ENCODE measurements at regions not wholly inside any gene's neighbourhood (a gene's known extent, or its start where the extent isn't known, plus 50 kb on each side); places are given as distances from the start of the nearest gene placed in this dataset.
A peak's percentile ranks its signal among the peaks of the same experiment; 100 is the strongest.

DNA sequence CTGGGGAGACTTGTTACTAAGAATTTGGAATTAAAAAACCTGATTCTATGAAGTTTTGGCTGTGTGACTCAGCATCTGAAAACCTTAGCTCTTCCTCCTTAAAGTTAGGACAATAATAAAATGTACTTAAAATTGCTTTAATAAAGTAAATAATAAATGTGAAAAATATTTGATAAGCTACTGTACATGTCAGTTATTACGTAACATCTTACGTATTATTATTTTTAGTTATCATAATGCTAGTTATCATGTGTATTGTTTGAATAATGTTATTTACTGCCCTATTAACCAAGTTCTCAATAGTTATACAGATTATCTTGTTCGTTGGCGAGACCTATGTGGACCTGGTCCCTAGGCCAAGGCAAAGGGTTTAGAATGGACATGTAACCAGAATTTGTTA is 449.2 kb upstream of the ADGRL3 start:
- DNase-seq, result no peak
- H3K36me3 ChIP-seq (replicated peaks in 1 of 2), result no peaks in the 10 kb centered on the region
- H3K27ac ChIP-seq, result no peak overlapping the region
- no peak overlapping the region for H3K4me3 ChIP-seq
- intact Hi-C loops (cut with DNase I), result no loop called here
- no peak for TF ChIP-seq POLR2A (IDR thresholded peaks at IDR 0.05)
- TF ChIP-seq, protein P1, sequence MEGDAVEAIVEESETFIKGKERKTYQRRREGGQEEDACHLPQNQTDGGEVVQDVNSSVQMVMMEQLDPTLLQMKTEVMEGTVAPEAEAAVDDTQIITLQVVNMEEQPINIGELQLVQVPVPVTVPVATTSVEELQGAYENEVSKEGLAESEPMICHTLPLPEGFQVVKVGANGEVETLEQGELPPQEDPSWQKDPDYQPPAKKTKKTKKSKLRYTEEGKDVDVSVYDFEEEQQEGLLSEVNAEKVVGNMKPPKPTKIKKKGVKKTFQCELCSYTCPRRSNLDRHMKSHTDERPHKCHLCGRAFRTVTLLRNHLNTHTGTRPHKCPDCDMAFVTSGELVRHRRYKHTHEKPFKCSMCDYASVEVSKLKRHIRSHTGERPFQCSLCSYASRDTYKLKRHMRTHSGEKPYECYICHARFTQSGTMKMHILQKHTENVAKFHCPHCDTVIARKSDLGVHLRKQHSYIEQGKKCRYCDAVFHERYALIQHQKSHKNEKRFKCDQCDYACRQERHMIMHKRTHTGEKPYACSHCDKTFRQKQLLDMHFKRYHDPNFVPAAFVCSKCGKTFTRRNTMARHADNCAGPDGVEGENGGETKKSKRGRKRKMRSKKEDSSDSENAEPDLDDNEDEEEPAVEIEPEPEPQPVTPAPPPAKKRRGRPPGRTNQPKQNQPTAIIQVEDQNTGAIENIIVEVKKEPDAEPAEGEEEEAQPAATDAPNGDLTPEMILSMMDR (IDR thresholded peaks at IDR 0.05), result no peak
- H3K27me3 ChIP-seq, result no peaks in the 10 kb centered on the region
- 84 to 94% (median 92%) methylated on average over 4 of the region's 4 CpGs for WGBS, 4 donors
- H3K4me1 ChIP-seq (replicated peaks in 1 of 2), result no peaks in the 10 kb centered on the region
- H3K9me3 ChIP-seq (replicated peaks in 1 of 3), result no peaks in the 10 kb centered on the region

DNA sequence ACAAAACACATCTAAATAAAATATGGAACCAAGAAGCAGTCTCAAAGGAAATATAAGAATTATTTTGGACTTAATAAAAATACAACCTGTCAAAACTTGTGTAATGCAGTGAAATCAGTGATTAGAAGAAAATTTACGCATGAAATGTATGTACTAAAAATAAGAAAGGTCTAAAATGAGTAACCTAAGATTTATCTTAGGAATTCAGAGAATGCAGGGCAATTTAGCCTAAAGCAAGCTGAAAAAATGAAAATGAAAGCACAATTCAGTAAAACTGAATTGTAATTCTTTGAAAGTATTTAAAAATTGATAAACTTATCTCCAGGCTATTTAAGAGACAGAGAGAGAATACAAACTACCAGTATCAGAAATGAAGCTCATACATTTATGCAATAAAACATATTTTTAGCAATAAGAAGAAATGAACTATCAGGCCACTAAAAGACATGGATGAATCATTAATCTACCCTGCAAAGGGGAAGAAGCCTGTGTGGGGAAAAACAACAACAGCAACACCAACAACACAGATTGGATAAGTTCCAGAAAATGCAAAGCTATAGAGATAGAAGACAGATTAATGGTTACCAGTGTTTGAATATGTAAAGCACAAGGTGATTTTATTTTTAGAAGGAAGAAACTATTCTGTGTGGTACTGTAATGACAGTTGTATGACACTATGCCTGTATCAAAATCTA is 442.0 kb upstream of the ADGRL3 start:
- no peak overlapping the region for H3K27ac ChIP-seq
- H3K9me3 ChIP-seq (replicated peaks in 1 of 3), result peaks cover 0 to 5% (median 0%) of the 10 kb centered on the region in 3 donors
- no peaks in the 10 kb centered on the region for H3K36me3 ChIP-seq (replicated peaks in 1 of 2)
- H3K27me3 ChIP-seq, result no peaks in the 10 kb centered on the region
- no peak for TF ChIP-seq POLR2A (IDR thresholded peaks at IDR 0.05)
- TF ChIP-seq, protein P1 (IDR thresholded peaks at IDR 0.05), result no peak
- DNase-seq, result no peak
- no peaks in the 10 kb centered on the region for H3K4me1 ChIP-seq (replicated peaks in 1 of 2)
- WGBS, 4 donors, result 0 to 70% (median 61%) methylated on average over 1 of the region's 1 CpG
- intact Hi-C loops (cut with DNase I), result no loop called here
- H3K4me3 ChIP-seq, result no peak overlapping the region

DNA sequence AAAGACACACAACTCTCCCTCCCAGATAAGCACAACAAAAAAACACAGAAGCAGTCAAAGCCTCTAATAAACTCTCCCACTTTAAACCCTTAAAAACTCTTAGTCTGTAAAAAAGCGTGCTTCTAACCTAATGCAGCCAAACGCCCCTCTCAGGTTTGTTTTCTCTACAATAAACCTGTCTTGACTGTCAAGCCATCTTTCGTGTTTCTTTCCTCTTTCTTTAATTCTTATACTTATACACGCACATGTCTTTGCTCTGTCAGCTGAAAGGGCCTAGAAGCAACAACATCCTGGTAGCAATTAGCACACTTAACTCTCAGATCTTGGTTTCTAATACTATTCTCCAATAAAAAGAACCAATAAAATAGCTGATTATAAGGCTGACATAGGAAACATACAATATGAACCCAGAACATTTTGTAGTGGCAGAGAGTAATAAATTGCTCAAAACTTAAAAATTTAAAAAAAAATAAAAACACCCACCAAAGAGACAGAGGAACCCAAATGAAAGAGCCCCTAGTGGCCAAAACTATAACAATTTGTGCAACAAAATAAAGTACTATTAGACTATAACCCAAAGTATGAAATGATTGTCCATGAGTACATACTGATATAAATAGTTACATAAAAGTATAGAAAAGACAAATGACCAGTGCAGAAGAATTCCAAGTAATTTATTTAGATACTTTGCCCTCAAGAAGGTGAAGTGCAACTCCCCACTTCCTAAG is 440.4 kb upstream of the ADGRL3 start:
- peaks cover 0 to 6% (median 0%) of the 10 kb centered on the region in 3 donors for H3K9me3 ChIP-seq (replicated peaks in 1 of 3)
- H3K36me3 ChIP-seq (replicated peaks in 1 of 2), result no peaks in the 10 kb centered on the region
- no peaks in the 10 kb centered on the region for H3K27me3 ChIP-seq
- intact Hi-C loops (cut with DNase I), result no loop called here
- WGBS, 4 donors, result 80 to 86% (median 85%) methylated on average over 4 of the region's 4 CpGs
- H3K27ac ChIP-seq, result no peak overlapping the region
- H3K4me1 ChIP-seq (replicated peaks in 1 of 2), result no peaks in the 10 kb centered on the region
- H3K4me3 ChIP-seq, result no peak overlapping the region
- DNase-seq, result no peak
- TF ChIP-seq, protein P1 (IDR thresholded peaks at IDR 0.05), result peak in 1 of 6 experiments; percentile 22
- no peak for TF ChIP-seq POLR2A (IDR thresholded peaks at IDR 0.05)

DNA sequence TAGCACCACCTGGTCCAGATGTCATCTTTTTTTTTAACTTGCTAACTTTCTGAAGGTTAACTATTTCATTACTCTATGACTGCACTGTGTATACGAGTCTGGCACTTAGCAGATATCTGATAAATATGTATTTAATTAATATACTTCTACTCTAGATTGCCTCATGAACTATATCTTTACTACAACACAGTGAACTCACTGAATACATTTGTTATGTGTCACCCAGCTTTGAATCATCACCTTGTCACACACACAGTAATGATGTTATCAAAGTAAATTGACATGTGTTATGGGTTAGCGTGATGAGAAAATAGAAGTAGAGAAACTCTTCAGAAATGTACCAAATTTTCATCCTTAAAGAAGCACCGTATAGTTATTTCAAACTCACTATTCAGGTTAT is 419.3 kb upstream of the ADGRL3 start:
- Histone ChIP-seq H3K27ac (no peak overlapping the region), H3K9me3 (replicated peaks in 1 of 3) (no peaks in the 10 kb centered on the region), H3K36me3 (replicated peaks in 1 of 2) (no peaks in the 10 kb centered on the region), H3K27me3 (no peaks in the 10 kb centered on the region), H3K4me3 (no peak overlapping the region), H3K4me1 (replicated peaks in 1 of 2) (no peaks in the 10 kb centered on the region)
- WGBS, 4 donors, result 77 to 90% (median 80%) methylated on average over 3 of the region's 3 CpGs
- TF ChIP-seq, protein P1 (IDR thresholded peaks at IDR 0.05), result no peak
- no peak for TF ChIP-seq POLR2A (IDR thresholded peaks at IDR 0.05)
- DNase-seq, result no peak
- intact Hi-C loops (cut with DNase I), result no loop called here
